ENCODE measurements at regions not wholly inside any gene's neighbourhood (a gene's known extent, or its start where the extent isn't known, plus 50 kb on each side); places are given as distances from the start of the nearest gene placed in this dataset.

- ATAC-seq (no peak), DNase-seq (ENCODE audit: low spot score) (no peak), FAIRE-seq (no peak)
- H3K9ac ChIP-seq (ENCODE audit: insufficient read depth, low read depth, low read length): no peak overlapping the region
- no peaks in the 10 kb centered on the region for H3K27me3 ChIP-seq (ENCODE audit: control insufficient read depth in 1 of 2, insufficient read depth in 2 of 2, low read length in 2 of 2)
- no TSS peak for BruUV-seq (replicated peaks)
- ChIA-PET CTCF (ENCODE audit: low intra/inter-chr PET ratio, low total read pairs) (no interaction called here), POLR2A (no interaction called here)
- no peaks in the 10 kb centered on the region for H3K79me2 ChIP-seq (ENCODE audit: insufficient read depth, low read length)
- no peak overlapping the region for H2AFZ ChIP-seq (ENCODE audit: low read length)
- in situ Hi-C loops (cut with HindIII; ENCODE audit: extremely low pct_ligation_motif_present, low pct_unique_long_range_greater_than_20kb): no loop called here
- no peaks in the 10 kb centered on the region for H3K4me1 ChIP-seq (ENCODE audit: insufficient read depth, low read length)
- H3K4me3 ChIP-seq (replicated peaks in 1 of 3; ENCODE audit: insufficient read depth in 1 of 3, low read depth in 2 of 3, low read length in 3 of 3): no peak overlapping the region
- intact Hi-C loops (cut with micrococcal nuclease; ENCODE audit: unreplicated experiment): no loop called here
- H3K27ac ChIP-seq (ENCODE audit: extremely low read length, insufficient read depth, low read length): no peak overlapping the region
- no peak overlapping the region for H3K4me2 ChIP-seq (ENCODE audit: low read depth, low read length)
- no peaks in the 10 kb centered on the region for H3K9me3 ChIP-seq (ENCODE audit: low read length)
- no peaks in the 10 kb centered on the region for H3K36me3 ChIP-seq (replicated peaks in 1 of 2; ENCODE audit: control insufficient read depth in 1 of 2, insufficient read depth in 2 of 2, low read length in 2 of 2)
- no peaks in the 10 kb centered on the region for H4K20me1 ChIP-seq (ENCODE audit: insufficient read depth, low read length)
- TF ChIP-seq PAX8 (CRISPR knock-in tag; IDR thresholded peaks at IDR 0.05; ENCODE audit: borderline replicate concordance): no peak
- no peak for TF ChIP-seq CENPT (CRISPR knock-in tag; IDR thresholded peaks at IDR 0.05; ENCODE audit: low read depth)
- no peak for TF ChIP-seq ZNF234 (CRISPR knock-in tag; conservative IDR thresholded peaks at IDR 0.05)
- no peak for TF ChIP-seq TFDP1 (CRISPR knock-in tag; IDR thresholded peaks at IDR 0.05; ENCODE audit: borderline replicate concordance)
- TF ChIP-seq NFE2 (CRISPR knock-in tag; IDR thresholded peaks at IDR 0.05): no peak
Measured at GRCh38 chr5:125551246-125551645, 804.8 kb upstream of the ZNF608 start.

- ATAC-seq (no peak), FAIRE-seq (no peak), DNase-seq (ENCODE audit: low spot score) (no peak)
- POLR2A ChIA-PET: no interaction called here
- intact Hi-C loops (cut with micrococcal nuclease; ENCODE audit: unreplicated experiment) (no loop called here), in situ Hi-C loops (cut with HindIII; ENCODE audit: extremely low pct_ligation_motif_present, low pct_unique_long_range_greater_than_20kb) (no loop called here)
- Histone ChIP-seq H3K27me3 (ENCODE audit: control insufficient read depth in 1 of 2, insufficient read depth in 2 of 2, low read length in 2 of 2) (no peaks in the 10 kb centered on the region), H3K9me3 (ENCODE audit: low read length) (no peaks in the 10 kb centered on the region), H3K4me3 (replicated peaks in 1 of 3; ENCODE audit: insufficient read depth in 1 of 3, low read depth in 2 of 3, low read length in 3 of 3) (no peak overlapping the region), H3K36me3 (replicated peaks in 1 of 2; ENCODE audit: control insufficient read depth in 1 of 2, insufficient read depth in 2 of 2, low read length in 2 of 2) (no peaks in the 10 kb centered on the region), H3K27ac (ENCODE audit: extremely low read length, insufficient read depth, low read length) (no peak overlapping the region), H2AFZ (ENCODE audit: low read length) (no peak overlapping the region), H3K4me2 (ENCODE audit: low read depth, low read length) (no peak overlapping the region), H3K9ac (ENCODE audit: insufficient read depth, low read depth, low read length) (no peak overlapping the region), H3K4me1 (ENCODE audit: insufficient read depth, low read length) (no peaks in the 10 kb centered on the region), H4K20me1 (ENCODE audit: insufficient read depth, low read length) (no peaks in the 10 kb centered on the region), H3K79me2 (ENCODE audit: insufficient read depth, low read length) (no peaks in the 10 kb centered on the region)
- TF ChIP-seq CBX2 (IDR thresholded peaks at IDR 0.05; ENCODE audit: low read depth, low read length) (no peak), CBX2 (CRISPR knock-in tag; IDR thresholded peaks at IDR 0.05; ENCODE audit: low read depth) (no peak), JUND (CRISPR knock-in tag; IDR thresholded peaks at IDR 0.05) (no peak), CREB3 (CRISPR knock-in tag; IDR thresholded peaks at IDR 0.05) (no peak), ELK4 (CRISPR knock-in tag; IDR thresholded peaks at IDR 0.05; ENCODE audit: borderline replicate concordance) (no peak), ZBTB43 (CRISPR knock-in tag; conservative IDR thresholded peaks at IDR 0.05) (no peak), SMARCE1 (IDR thresholded peaks at IDR 0.05; ENCODE audit: borderline replicate concordance) (no peak), ZNF225 (CRISPR knock-in tag; IDR thresholded peaks at IDR 0.05) (no peak), SMYD3 (CRISPR knock-in tag; IDR thresholded peaks at IDR 0.05) (no peak), ZNF674 (CRISPR knock-in tag; IDR thresholded peaks at IDR 0.05; ENCODE audit: low read depth) (no peak)
- WGBS (ENCODE audit: low lambda C conversion rate): 37% methylated on average over 4 of the region's 4 CpGs
- CTCF ChIA-PET (ENCODE audit: low intra/inter-chr PET ratio, low total read pairs): no interaction called here
- no TSS peak for BruUV-seq (replicated peaks)
Measured at GRCh38 chr5:125551797-125552196, 805.4 kb upstream of the ZNF608 start.

All from HepG2 (cell line).